ENCODE measurements at regions not wholly inside any gene's neighbourhood (a gene's known extent, or its start where the extent isn't known, plus 50 kb on each side); places are given as distances from the start of the nearest gene placed in this dataset.
A peak's percentile ranks its signal among the peaks of the same experiment; 100 is the strongest.
"Not testable (repeated sequence)": the region's sequence is repeated elsewhere in the genome, so short reads cannot be mapped to it uniquely, and the experiment has no call there.

- DNase-seq, result no peak
Observed at GRCh38 chr22:47355776-47356510, 593.5 kb downstream of the TBC1D22A start.

GRCh38 chr22:47355388-47355725 is 592.9 kb downstream of the TBC1D22A start:
- no peak for DNase-seq

DNA sequence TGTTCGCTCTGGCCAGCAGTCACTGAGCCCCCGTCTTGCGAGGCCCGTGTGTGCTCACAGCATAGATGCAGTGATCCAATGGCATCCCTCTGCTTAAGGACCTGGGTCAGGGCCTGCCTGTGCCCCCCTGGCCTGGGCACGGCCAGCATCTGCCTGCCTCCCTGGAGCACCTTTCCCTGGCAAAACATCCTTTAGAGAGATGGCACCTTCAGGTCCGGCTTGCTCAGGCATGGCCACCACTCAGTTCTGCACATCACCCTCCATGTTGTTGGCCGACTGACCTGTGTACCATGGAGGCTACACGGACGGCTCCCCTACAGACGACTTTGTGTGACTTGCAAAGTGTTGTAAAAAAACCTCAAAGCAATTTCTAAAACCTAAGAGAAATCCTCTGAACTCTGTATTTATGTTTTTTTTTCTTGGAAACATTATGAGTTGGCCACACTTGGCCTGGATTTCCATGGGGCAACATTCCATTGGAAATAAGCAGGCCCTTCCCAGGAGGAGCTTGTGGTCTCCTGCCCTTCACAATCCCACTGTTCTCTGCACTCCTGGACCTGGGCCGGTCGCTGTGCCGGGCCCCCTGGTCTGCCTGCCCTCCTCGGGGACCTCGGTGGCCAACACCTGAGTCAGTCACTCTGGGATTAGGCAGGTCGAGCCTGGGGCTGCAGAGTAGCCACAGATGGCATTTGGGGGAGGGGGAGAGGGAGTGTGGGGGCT is 592.4 kb downstream of the TBC1D22A start:
- no peak for DNase-seq

DNA sequence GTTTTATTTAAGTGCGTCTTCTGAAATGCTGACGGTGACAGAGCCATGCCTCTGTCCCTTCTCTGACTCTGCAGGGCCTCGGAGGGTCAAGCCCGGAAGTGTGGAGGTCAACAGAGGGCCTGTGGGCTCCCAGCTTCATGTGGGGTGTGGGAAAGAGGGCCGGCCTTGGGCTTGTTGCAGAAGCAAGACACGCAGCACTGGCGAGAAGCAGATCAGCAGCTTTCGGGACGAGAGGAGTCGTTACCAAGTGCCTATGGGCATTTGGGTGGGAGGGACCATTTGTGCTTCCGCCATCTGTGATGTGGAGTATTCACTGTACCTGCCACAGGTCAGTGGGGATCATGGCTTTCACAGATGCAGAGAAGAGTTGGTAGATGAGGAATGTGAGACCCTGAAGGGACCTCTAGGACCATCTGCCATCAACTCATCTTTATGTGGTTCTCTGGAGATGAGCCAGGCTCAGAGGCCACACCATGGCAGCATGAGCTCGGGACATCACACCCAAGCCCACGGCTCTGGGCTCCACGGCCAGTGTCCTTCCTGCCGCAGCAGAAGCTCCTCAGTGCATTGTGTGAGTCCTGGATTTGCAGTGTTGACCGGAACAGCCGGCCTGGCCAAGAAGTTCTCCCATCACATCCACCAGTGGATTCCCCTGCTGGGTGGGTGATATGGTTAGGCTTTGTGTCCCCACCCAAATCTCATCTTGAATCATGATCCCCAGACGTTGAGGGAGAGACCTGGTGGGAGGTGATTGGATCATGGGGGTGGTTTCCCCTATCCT is 590.7 kb downstream of the TBC1D22A start:
- no peak for DNase-seq

- no peak for DNase-seq
Observed at GRCh38 chr22:47351836-47352579, 589.6 kb downstream of the TBC1D22A start.

DNA sequence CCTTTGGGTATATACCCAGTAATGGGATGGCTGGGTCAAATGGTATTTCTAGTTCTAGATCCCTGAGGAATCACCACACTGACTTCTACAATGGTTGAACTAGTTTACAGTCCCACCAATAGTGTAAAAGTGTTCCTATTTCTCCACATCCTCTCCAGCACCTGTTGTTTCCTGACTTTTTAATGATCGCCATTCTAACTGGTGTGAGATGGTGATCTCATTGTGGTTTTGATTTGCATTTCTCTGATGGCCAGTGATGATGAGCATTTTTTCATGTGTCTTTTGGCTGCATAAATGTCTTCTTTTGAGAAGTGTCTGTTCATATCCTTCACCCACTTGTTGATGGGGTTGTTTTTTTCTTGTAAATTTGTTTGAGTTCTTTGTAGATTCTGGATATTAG is 583.8 kb downstream of the TBC1D22A start:
- DNase-seq, result not testable (repeated sequence)

DNA sequence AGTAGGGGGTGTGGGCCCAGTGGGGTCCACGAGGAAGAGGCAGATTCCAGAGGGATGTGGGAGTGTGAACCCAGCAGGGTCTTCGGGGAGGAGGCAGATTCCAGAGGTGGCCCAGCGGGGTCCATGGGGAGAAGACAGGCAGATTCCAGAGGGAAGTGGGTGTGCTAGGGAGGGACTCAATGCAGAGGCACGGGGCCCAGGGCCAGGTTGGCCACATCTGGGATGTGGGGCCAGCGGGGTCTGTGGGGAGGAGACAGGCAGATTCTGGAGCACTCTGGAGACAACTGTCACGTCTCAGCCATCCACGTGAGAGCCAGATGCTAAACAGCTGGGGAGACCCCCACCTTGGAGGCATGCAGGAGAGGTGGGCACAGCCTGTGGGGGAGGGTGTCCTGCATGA is 582.6 kb downstream of the TBC1D22A start:
- no peak for DNase-seq

DNA sequence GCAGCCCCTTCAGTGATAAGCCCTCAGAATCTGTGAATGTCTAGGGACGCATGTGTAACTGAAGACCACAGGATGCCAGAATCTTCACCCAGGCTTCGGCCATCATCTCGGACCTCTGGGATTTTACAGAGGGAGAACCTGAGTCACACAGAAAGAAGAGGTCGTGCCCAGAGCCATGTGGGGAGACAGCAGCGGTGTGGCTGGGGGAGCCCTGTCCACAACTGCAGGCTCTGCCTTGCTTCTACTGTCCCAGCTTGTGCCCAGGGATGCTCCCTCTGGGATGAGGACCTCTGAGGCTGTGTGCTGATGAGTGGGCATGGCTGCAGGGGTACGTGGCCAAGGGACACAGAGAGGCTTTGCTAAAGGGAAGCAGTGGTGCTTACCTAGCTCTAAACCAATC is 582.0 kb downstream of the TBC1D22A start:
- no peak for DNase-seq

DNA sequence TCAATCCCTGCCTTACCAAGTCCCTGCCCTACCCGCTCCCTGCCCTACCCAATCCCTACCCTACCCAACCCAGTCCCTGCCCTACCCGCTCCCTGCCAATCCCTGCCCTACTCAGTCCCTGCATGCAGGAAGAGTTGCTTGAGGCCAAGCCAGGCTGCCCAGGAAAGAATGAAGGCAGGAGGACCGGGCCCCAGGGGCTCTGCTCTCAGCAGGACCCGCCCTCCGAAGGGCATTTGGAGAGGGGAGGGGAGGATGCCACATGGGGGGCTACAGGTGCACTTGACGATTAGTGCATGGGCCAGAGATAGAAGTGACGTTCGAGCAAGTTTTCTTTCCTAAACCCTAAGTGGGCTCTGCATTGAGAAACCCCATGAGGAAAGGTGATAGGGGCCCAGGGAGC is 581.2 kb downstream of the TBC1D22A start:
- no peak for DNase-seq

DNA sequence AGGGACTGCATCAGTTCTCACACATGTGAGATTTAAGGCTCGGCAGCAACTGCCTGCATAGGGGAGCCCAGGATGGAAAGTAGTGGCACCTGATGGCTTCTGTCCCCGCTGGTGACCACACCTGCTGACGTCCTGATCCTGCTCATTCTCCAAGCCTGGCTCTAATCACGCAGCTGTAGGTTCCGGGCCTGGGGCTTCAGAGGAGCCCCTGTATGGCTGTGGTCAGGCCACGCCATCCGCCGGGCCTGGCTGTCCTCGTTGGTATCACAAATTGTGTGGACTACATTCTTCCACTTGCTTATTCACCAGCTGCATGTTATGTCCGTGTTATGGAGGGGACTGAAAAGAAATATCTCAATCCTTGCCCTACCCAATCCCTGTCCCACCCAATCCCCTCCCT is 580.0 kb downstream of the TBC1D22A start:
- DNase-seq, result no peak

- no peak for DNase-seq
Observed at GRCh38 chr22:47341464-47341863, 579.0 kb downstream of the TBC1D22A start.

- no peak for DNase-seq
Observed at GRCh38 chr22:47340851-47341436, 578.5 kb downstream of the TBC1D22A start.

DNA sequence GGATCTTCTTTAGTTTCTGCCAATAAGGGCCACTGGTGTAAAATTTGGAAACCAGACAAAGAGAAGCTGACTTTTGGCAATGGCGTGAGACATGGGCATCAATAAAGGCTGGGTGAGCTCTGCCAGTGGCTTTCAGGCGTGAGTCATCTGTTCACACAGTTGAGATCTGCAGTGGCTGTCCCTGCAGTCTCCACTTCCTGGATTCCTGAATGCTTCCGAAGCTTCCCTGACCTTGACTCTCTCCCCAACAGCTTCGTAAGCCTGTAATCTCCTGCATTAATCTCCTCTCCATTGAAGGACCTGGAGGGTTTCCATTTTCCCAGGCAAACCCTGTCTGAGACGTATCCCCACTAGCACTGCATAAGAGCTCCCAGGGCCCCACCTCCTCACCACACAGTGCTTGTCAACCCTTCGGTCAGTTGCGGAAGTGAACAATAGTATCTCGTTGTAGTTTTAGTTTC is 574.7 kb downstream of the TBC1D22A start:
- peak; percentile 23 for DNase-seq

DNA sequence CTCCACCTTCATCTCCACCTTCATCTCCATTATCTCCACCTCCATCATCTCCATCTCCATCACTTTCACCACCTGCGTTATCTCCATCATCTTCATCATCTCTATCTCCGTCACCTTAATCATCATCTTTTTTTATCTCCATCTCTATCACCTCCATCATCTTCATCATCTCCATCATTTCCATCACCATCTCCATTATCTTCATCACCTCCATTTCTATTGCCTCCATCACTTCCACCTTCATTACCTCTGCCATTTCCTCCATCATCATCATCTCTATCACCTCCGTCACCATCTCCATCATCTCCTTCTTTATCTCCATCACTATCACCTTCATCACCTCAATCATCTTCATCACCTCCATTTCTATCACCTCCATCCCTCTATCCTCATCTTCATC is 573.5 kb downstream of the TBC1D22A start:
- no peak for DNase-seq

- no peak for DNase-seq
Observed at GRCh38 chr22:47335460-47335859, 573.0 kb downstream of the TBC1D22A start.

GRCh38 chr22:47334601-47335000 is 572.2 kb downstream of the TBC1D22A start:
- DNase-seq, result no peak

DNA sequence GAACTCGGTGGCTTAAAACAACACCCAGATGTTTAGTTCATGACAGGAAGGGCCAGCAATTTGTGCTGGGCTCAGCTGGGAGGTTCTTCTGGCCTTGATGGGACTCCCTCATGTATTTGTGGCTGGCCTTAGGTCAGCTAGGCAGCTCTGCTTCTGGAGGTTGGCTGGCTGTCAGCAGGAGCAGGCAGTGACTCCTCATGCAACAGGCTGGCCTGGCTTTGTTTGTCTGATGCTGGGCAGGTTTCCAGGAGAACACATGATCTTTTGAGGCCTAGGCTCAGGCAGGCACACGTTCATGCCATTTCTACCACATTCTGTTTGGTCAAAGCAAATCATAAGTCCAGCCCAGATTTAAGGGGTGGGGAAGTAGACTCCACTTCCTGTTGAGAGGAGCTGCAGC is 571.2 kb downstream of the TBC1D22A start:
- peak; percentile 55 for DNase-seq

- DNase-seq, result no peak
Observed at GRCh38 chr22:47332246-47332980, 570.0 kb downstream of the TBC1D22A start.

DNA sequence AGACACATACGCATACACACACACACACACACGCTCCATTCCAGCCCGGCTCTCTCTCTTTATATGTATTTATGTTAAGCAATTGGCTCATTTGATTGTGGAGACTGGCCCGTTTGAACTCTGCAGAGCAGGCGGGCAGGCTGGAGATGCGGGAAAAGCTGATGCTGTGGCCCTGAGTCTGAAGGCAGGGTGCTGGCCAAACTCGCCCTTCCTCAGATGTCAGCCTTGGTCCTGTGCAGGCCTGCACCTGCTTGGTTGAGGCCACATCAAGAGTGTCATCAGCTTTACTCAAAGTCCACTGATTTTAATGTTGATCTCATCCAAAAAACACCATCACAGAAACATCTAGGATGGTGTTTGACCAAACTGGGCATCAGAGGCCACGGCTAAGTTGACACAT is 569.3 kb downstream of the TBC1D22A start:
- no peak for DNase-seq

DNA sequence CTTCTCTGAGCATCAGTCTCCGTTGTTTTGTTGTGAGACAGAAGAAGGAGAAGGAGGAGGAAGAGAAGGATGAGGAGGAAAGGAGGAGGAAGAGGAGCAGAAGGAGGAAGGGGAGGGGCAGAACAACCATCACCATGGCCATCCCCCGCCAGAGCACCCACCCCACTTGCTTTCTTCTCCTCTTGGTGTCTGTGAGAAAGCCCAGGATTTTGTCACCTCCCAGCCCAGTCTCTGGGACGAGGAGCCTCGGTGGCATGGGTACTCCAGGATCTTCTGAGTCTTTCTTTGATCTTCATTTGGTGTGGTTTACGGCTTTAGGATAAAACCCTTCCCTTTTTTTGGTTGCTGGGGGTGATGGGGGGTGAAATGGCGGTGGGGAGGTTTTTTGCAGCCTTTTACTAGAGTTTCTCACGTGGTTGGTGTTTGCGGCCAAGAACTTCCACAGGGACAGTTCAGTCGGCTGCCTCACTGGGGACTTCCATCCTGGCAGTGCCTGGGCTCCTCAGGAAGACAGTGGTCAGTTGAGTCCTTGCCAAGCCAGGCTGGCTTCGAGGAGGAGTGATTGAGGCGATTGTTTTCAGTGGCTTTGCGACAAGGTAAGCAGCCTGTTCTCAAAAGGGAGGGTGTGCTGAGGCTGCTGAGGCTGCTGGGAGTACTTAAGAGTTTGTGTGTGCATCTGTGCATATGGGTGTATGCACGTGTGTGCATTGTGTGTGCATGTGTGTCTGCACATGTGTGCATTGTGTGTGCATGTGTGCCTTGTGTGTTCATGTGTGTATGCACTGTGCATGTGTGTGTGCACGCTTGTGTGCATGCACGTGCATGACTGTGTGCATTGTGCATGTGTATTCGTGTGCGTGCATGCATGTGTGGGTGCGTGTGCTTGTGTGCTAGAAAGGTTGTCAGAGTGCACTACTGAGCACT is 567.5 kb downstream of the TBC1D22A start:
- no peak for DNase-seq

All from NCI-H345 (cell line).